GM12873 (cell line): ENCODE measurements at regions not wholly inside any gene's neighbourhood (a gene's known extent, or its start where the extent isn't known, plus 50 kb on each side); places are given as distances from the start of the nearest gene placed in this dataset.

Experiments used
- CTCF ChIP-seq: IDR thresholded peaks from 2 replicates; pipeline ENCODE4 v1.5.1; 2012; ENCODE audit warnings: low read depth, mild to moderate bottlenecking, moderate library complexity, low read length, control low read depth; ENCODE audit not compliant: insufficient read depth; ENCODE audit errors: missing control alignments

- no peak for TF ChIP-seq CTCF
Observed at GRCh38 chr6:94227741-94228140, 808.4 kb upstream of the EPHA7 start.

GRCh38 chr6:94217836-94218235 is 798.5 kb upstream of the EPHA7 start:
- no peak for TF ChIP-seq CTCF

GRCh38 chr6:94215552-94215951 is 796.2 kb upstream of the EPHA7 start:
- no peak for TF ChIP-seq CTCF

GRCh38 chr6:94213226-94213625 is 793.9 kb upstream of the EPHA7 start:
- TF ChIP-seq CTCF: no peak

GRCh38 chr6:94196891-94197290 is 777.5 kb upstream of the EPHA7 start:
- TF ChIP-seq CTCF: no peak

- no peak for TF ChIP-seq CTCF
Observed at GRCh38 chr6:94190030-94190429, 770.7 kb upstream of the EPHA7 start.

GRCh38 chr6:94184666-94185464 is 765.5 kb upstream of the EPHA7 start:
- TF ChIP-seq CTCF: no peak
